ENCODE measurements at regions not wholly inside any gene's neighbourhood (a gene's known extent, or its start where the extent isn't known, plus 50 kb on each side); places are given as distances from the start of the nearest gene placed in this dataset.

DNA sequence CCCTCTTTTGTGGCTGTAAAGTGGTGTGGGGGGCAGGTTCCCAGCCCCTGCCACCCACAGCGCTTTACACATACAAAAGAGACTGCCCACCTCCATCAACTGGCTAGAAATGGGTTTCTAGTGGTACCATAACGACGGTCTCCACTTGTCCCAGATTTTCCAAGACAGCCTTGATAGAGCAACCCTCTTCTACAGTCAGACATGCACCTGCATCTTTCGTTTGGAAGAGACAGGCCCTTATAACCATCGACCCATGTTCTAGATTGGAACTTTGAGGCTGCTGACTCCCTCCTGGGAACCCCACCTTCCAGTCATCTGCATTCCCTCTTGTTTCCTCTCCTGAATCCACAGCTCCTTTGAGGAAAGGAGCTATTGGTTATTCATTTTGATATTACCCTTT, 63.1 kb downstream of the GSX1 start:
- TF ChIP-seq, protein P1, sequence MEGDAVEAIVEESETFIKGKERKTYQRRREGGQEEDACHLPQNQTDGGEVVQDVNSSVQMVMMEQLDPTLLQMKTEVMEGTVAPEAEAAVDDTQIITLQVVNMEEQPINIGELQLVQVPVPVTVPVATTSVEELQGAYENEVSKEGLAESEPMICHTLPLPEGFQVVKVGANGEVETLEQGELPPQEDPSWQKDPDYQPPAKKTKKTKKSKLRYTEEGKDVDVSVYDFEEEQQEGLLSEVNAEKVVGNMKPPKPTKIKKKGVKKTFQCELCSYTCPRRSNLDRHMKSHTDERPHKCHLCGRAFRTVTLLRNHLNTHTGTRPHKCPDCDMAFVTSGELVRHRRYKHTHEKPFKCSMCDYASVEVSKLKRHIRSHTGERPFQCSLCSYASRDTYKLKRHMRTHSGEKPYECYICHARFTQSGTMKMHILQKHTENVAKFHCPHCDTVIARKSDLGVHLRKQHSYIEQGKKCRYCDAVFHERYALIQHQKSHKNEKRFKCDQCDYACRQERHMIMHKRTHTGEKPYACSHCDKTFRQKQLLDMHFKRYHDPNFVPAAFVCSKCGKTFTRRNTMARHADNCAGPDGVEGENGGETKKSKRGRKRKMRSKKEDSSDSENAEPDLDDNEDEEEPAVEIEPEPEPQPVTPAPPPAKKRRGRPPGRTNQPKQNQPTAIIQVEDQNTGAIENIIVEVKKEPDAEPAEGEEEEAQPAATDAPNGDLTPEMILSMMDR (IDR thresholded peaks at IDR 0.05; ENCODE audit: insufficient read depth, low read length): no peak
- TF ChIP-seq GABPA (IDR thresholded peaks at IDR 0.05; ENCODE audit: low read depth) (no peak), POLR2AphosphoS5 (IDR thresholded peaks at IDR 0.05; ENCODE audit: low read depth) (no peak), SPI1 (IDR thresholded peaks at IDR 0.05; ENCODE audit: borderline replicate concordance, low read depth) (no peak)
